ENCODE measurements at regions not wholly inside any gene's neighbourhood (a gene's known extent, or its start where the extent isn't known, plus 50 kb on each side); places are given as distances from the start of the nearest gene placed in this dataset.

GRCh38 chrX:24410514-24411189 is 50.2 kb downstream of the SUPT20HL1 start:
- no peak for DNase-seq (ENCODE audit: extremely low spot score)
- ChIA-PET POLR2A (no interaction called here), CTCF (interaction anchor here (0.6 to 1.5 kb wide), 3 partner anchors 15 to 333 kb away, joined by 3 to 8 read pairs (median 4); no protein-coding TSS in a partner anchor)
- peak; percentile 86 for TF ChIP-seq PKNOX1 (IDR thresholded peaks at IDR 0.05)
- TF ChIP-seq L3MBTL2 (conservative IDR thresholded peaks at IDR 0.05): no peak

GRCh38 chrX:24412637-24413363 is 52.3 kb upstream of the PDK3 start:
- ChIA-PET CTCF (interaction anchor here (0.6 to 0.8 kb wide), 2 partner anchors 8 to 17 kb away, joined by 3 to 4 read pairs; no protein-coding TSS in a partner anchor), POLR2A (no interaction called here)
- no peak for TF ChIP-seq PKNOX1 (IDR thresholded peaks at IDR 0.05)
- peak; percentile 28; the same call in 1 of the 2 replicates for TF ChIP-seq CTBP1 (IDR thresholded peaks at IDR 0.05; ENCODE audit: borderline replicate concordance)
- DNase-seq (ENCODE audit: extremely low spot score): no peak

All from HEK293T (cell line).